ENCODE measurements at regions not wholly inside any gene's neighbourhood (a gene's known extent, or its start where the extent isn't known, plus 50 kb on each side); places are given as distances from the start of the nearest gene placed in this dataset.

GRCh38 chr3:69499899-69500421 lies 114.1 kb upstream of the FRMD4B start:
- TF ChIP-seq EZH2 (IDR thresholded peaks at IDR 0.05; ENCODE audit: borderline replicate concordance): no peak
- TF ChIP-seq CTCF (IDR thresholded peaks at IDR 0.05; ENCODE audit: poor library complexity): no peak
- TF ChIP-seq EZH2phosphoT487 (IDR thresholded peaks at IDR 0.05; ENCODE audit: low read depth, severe bottlenecking, unreplicated experiment): no peak

All from hepatocyte (in vitro differentiated cells).